OCI-LY3 (cell line): ENCODE measurements at regions not wholly inside any gene's neighbourhood (a gene's known extent, or its start where the extent isn't known, plus 50 kb on each side); places are given as distances from the start of the nearest gene placed in this dataset.
"Not testable (repeated sequence)": the region's sequence is repeated elsewhere in the genome, so short reads cannot be mapped to it uniquely, and the experiment has no call there.

Experiments used
- H2AFZ ChIP-seq: fragments of 200-600, 300-600 bp; shearing (Covaris generic); 2 replicates; pipeline ENCODE4 v1.6.0; 2014; ENCODE audit warnings: antibody characterized with exemption, low read depth, low read length
- H3K27ac ChIP-seq: fragments of 200-600, 300-600 bp; sonication (generic); 2 replicates; pipeline ENCODE4 v1.5.1; 2014; ENCODE audit warnings: mild to moderate bottlenecking, low read length, moderate library complexity, mixed read lengths
- H3K27me3 ChIP-seq: fragments of 200-600, 300-600 bp; sonication (generic); 2 replicates; pipeline ENCODE4 v1.6.1; 2014; ENCODE audit warnings: low read depth, low read length, mixed read lengths
- H3K36me3 ChIP-seq: fragments of 200-600, 300-600 bp; sonication (generic); replicated peaks from 2 replicates; pipeline ENCODE3; 2014; ENCODE audit warnings: low read depth, low read length, mixed read lengths
- H3K4me1 ChIP-seq: fragments of 300-600, 200-600 bp; sonication (generic); 2 replicates; pipeline ENCODE4 v1.6.1; 2014; ENCODE audit warnings: low read length, mixed read lengths
- H3K4me2 ChIP-seq: fragments of 200-600, 300-600 bp; sonication (generic); 2 replicates; pipeline ENCODE4 v1.6.1; 2014; ENCODE audit warnings: low read length, mixed read lengths
- H3K4me3 ChIP-seq: fragments of 300-600, 200-600 bp; sonication (generic); 2 replicates; pipeline ENCODE4 v1.5.1; 2014; ENCODE audit warnings: antibody characterized with exemption, mild to moderate bottlenecking, low read length, moderate library complexity
- H3K79me2 ChIP-seq: fragments of 300-600, 200-600 bp; shearing (Covaris generic); 2 replicates; pipeline ENCODE4 v1.6.1; 2014; ENCODE audit warnings: mild to moderate bottlenecking, low read length, mixed read lengths
- H3K9ac ChIP-seq: fragments of 300-600, 200-600 bp; shearing (Covaris generic); 2 replicates; pipeline ENCODE4 v1.6.0; 2014; ENCODE audit warnings: mild to moderate bottlenecking, low read length, moderate library complexity
- H3K9me3 ChIP-seq: fragments of 200-600, 300-600 bp; shearing (Covaris generic); 2 replicates; pipeline ENCODE4 v1.6.1; 2014; ENCODE audit warnings: low read length, mixed read lengths; ENCODE audit not compliant: insufficient read depth
- H4K20me1 ChIP-seq: fragments of 200-600, 300-600 bp; sonication (generic); 2 replicates; pipeline ENCODE4 v1.6.1; 2016; ENCODE audit warnings: low read length, mixed read lengths; ENCODE audit not compliant: insufficient read depth
- CTCF ChIP-seq: fragments of 200-600, 300-600 bp; sonication (generic); IDR thresholded peaks from 2 replicates; pipeline ENCODE4 v1.5.1; 2014; ENCODE audit warnings: antibody characterized with exemption, low read length, low read depth
- EZH2phosphoT487 ChIP-seq: fragments of 200-600 bp; shearing (Covaris generic); IDR thresholded peaks from 2 replicates; pipeline ENCODE4 v1.6.1; 2018; ENCODE audit warnings: antibody characterized with exemption, mixed run types, low read depth

GRCh38 chr2:8251291-8251690 lies 430.6 kb upstream of the ID2 start:
- H2AFZ ChIP-seq: no peak overlapping the region
- H3K4me3 ChIP-seq: no peak overlapping the region
- peaks cover 15% of the 10 kb centered on the region for H3K9me3 ChIP-seq
- peaks cover 14% of the 10 kb centered on the region for H3K36me3 ChIP-seq
- no peak overlapping the region for H3K27ac ChIP-seq
- H3K9ac ChIP-seq: no peak overlapping the region
- TF ChIP-seq CTCF: no peak
- no peak for TF ChIP-seq EZH2phosphoT487
- H4K20me1 ChIP-seq: no peaks in the 10 kb centered on the region
- H3K79me2 ChIP-seq: no peaks in the 10 kb centered on the region
- H3K4me1 ChIP-seq: peaks cover 45% of the 10 kb centered on the region
- no peaks in the 10 kb centered on the region for H3K27me3 ChIP-seq
- no peak overlapping the region for H3K4me2 ChIP-seq

- H3K79me2 ChIP-seq: no peaks in the 10 kb centered on the region
- H3K27ac ChIP-seq: no peak overlapping the region
- no peak overlapping the region for H2AFZ ChIP-seq
- peaks cover 8% of the 10 kb centered on the region for H3K36me3 ChIP-seq
- no peak overlapping the region for H3K4me3 ChIP-seq
- H4K20me1 ChIP-seq: no peaks in the 10 kb centered on the region
- no peak overlapping the region for H3K9ac ChIP-seq
- peaks cover 49% of the 10 kb centered on the region for H3K4me1 ChIP-seq
- TF ChIP-seq CTCF (no peak), EZH2phosphoT487 (no peak)
- peaks cover 9% of the 10 kb centered on the region for H3K9me3 ChIP-seq
- no peak overlapping the region for H3K4me2 ChIP-seq
- no peaks in the 10 kb centered on the region for H3K27me3 ChIP-seq
Measured at GRCh38 chr2:8251856-8252255, 430.0 kb upstream of the ID2 start.

- Histone ChIP-seq H3K4me2 (no peak overlapping the region), H3K4me1 (peaks cover 44% of the 10 kb centered on the region), H3K9me3 (peaks cover 9% of the 10 kb centered on the region), H2AFZ (0 out of 2 replicates have a peak overlapping the region, but pooled peaks have one; percentile 32), H3K27me3 (peaks cover 8% of the 10 kb centered on the region; the same call in 1 of the 2 replicates), H3K36me3 (peaks cover 2% of the 10 kb centered on the region), H3K9ac (no peak overlapping the region), H3K79me2 (no peaks in the 10 kb centered on the region), H3K4me3 (no peak overlapping the region), H3K27ac (no peak overlapping the region), H4K20me1 (no peaks in the 10 kb centered on the region)
- TF ChIP-seq CTCF (no peak), EZH2phosphoT487 (no peak)
Measured at GRCh38 chr2:8252997-8253694, 428.7 kb upstream of the ID2 start.

- Histone ChIP-seq H4K20me1 (no peaks in the 10 kb centered on the region), H3K79me2 (no peaks in the 10 kb centered on the region), H3K4me1 (peaks cover 38% of the 10 kb centered on the region), H3K36me3 (peaks cover 2% of the 10 kb centered on the region), H2AFZ (no peak overlapping the region), H3K4me3 (no peak overlapping the region), H3K9me3 (peaks cover 9% of the 10 kb centered on the region), H3K27ac (no peak overlapping the region), H3K9ac (no peak overlapping the region), H3K27me3 (peaks cover 8% of the 10 kb centered on the region; the same call in 1 of the 2 replicates), H3K4me2 (no peak overlapping the region)
- TF ChIP-seq EZH2phosphoT487: no peak
- no peak for TF ChIP-seq CTCF
Measured at GRCh38 chr2:8253781-8254180, 428.1 kb upstream of the ID2 start.

GRCh38 chr2:8254214-8254613 lies 427.6 kb upstream of the ID2 start:
- H3K4me1 ChIP-seq: peaks cover 34% of the 10 kb centered on the region
- not testable (repeated sequence) for H2AFZ ChIP-seq, H3K4me3 ChIP-seq, H3K79me2 ChIP-seq, H3K4me2 ChIP-seq, H3K27me3 ChIP-seq, H3K9ac ChIP-seq, H3K27ac ChIP-seq, H3K36me3 ChIP-seq, H3K9me3 ChIP-seq, H4K20me1 ChIP-seq
